Osteocyte (in vitro differentiated cells): ENCODE measurements at regions not wholly inside any gene's neighbourhood (a gene's known extent, or its start where the extent isn't known, plus 50 kb on each side); places are given as distances from the start of the nearest gene placed in this dataset.

Experiments
- DNase-seq: peaks from one replicate; pipeline ENCODE4 v3.0.0; 2021; ENCODE audit warnings: mixed read lengths; ENCODE audit not compliant: unreplicated experiment; ENCODE audit errors: extremely low spot score
- H3K27ac Mint-ChIP-seq: one replicate; pipeline ENCODE4 v1.8.0; 2021; ENCODE audit warnings: mild to moderate bottlenecking, mixed read lengths; ENCODE audit not compliant: unreplicated experiment
- H3K27me3 Mint-ChIP-seq: one replicate; pipeline ENCODE4 v1.8.0; 2021; ENCODE audit warnings: mixed read lengths; ENCODE audit not compliant: unreplicated experiment
- H3K36me3 Mint-ChIP-seq: one replicate; pipeline ENCODE4 v1.8.0; 2021; ENCODE audit warnings: mixed read lengths; ENCODE audit not compliant: unreplicated experiment
- H3K4me1 Mint-ChIP-seq: one replicate; pipeline ENCODE4 v1.8.0; 2021; ENCODE audit warnings: mixed read lengths; ENCODE audit not compliant: unreplicated experiment
- H3K4me3 Mint-ChIP-seq: one replicate; pipeline ENCODE4 v1.8.0; 2021; ENCODE audit warnings: mild to moderate bottlenecking, moderate library complexity, mixed read lengths; ENCODE audit not compliant: unreplicated experiment
- H3K9me3 Mint-ChIP-seq: one replicate; pipeline ENCODE4 v1.8.0; 2021; ENCODE audit warnings: mixed read lengths; ENCODE audit not compliant: unreplicated experiment
- TF ChIP-seq, protein P1 (sequence below): fragments of 200-600 bp; sonication (generic); IDR thresholded peaks from 2 replicates; pipeline ENCODE4 v1.5.0; 2021; ENCODE audit warnings: antibody characterized with exemption, mild to moderate bottlenecking, moderate library complexity

DNA sequence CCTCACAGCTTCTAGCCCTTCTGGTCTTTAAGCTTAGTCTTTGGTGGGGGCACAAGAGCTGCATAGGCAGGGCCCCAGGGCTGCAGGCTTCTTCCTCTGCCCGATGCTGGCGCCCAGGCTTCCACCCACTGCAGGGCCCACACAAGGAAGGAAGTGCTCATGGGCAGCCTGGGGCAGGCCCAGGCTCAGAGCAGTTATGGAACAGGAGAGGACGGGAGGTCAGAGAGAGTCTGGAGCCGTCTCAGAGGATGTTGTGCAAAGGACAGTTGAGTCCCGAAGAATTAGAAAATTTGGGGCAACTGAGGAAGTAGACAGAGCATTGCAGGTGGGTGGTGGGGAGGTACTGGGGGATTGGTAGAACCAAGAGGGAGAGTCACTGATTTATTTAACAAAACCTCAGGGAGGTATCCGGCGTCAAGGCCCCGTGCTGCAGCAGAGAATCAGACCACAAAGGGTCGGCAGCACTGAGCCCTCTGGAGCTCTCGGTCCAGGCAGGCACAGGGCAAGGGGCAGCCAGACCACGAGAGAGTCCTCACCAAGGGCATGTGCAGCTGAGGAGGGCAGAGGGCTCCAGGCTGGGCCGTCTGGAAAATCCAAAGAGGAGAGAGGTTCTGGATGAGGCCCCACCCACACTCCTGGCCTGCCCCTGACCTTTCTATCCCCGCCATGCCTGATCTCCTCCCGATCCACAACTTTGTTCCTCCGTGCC lies 110.8 kb upstream of the GLI2 start:
- H3K36me3 Mint-ChIP-seq = no peaks in the 10 kb centered on the region
- H3K4me3 Mint-ChIP-seq = no peak overlapping the region
- no peaks in the 10 kb centered on the region for H3K4me1 Mint-ChIP-seq
- TF ChIP-seq, protein P1, sequence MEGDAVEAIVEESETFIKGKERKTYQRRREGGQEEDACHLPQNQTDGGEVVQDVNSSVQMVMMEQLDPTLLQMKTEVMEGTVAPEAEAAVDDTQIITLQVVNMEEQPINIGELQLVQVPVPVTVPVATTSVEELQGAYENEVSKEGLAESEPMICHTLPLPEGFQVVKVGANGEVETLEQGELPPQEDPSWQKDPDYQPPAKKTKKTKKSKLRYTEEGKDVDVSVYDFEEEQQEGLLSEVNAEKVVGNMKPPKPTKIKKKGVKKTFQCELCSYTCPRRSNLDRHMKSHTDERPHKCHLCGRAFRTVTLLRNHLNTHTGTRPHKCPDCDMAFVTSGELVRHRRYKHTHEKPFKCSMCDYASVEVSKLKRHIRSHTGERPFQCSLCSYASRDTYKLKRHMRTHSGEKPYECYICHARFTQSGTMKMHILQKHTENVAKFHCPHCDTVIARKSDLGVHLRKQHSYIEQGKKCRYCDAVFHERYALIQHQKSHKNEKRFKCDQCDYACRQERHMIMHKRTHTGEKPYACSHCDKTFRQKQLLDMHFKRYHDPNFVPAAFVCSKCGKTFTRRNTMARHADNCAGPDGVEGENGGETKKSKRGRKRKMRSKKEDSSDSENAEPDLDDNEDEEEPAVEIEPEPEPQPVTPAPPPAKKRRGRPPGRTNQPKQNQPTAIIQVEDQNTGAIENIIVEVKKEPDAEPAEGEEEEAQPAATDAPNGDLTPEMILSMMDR = no peak
- peaks cover 21% of the 10 kb centered on the region for H3K9me3 Mint-ChIP-seq
- no peak overlapping the region for H3K27ac Mint-ChIP-seq
- H3K27me3 Mint-ChIP-seq = peaks cover 39% of the 10 kb centered on the region
- no peak for DNase-seq

DNA sequence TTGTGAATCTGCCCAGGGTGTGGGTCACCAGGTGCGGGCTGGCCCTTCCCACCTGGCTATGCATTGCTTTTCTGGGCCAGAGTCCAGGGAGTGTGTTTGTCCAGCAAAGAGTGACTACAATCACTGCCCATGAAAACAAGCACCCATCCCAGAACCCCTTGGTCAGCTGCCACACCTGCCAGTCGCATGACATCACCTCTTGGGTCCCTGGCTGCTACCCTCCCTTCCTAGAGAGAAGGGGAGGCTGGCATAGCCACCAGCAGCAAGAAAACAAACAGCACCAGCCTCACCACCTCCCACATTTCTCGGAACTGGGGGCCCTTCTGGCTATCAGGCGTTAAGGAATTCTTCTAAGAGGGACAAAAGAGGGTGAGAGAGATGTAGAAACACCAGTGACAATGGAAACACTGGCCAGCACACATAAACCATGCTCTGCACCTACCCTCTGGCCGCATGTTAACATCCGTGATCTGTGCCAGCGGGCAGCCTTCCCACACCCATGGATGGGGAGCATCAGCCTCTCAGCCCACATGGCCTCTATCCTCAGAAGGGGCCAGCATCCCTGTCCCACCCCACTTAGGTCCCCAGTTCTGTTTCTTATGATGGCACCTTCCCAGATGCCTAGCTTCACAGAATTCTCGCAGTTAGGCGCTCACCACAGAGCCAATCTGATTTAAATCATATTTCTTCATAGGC lies 109.7 kb upstream of the GLI2 start:
- H3K27ac Mint-ChIP-seq = no peak overlapping the region
- peaks cover 42% of the 10 kb centered on the region for H3K27me3 Mint-ChIP-seq
- no peaks in the 10 kb centered on the region for H3K4me1 Mint-ChIP-seq
- no peaks in the 10 kb centered on the region for H3K36me3 Mint-ChIP-seq
- TF ChIP-seq, protein P1 = no peak
- H3K9me3 Mint-ChIP-seq = peaks cover 21% of the 10 kb centered on the region
- DNase-seq = no peak
- H3K4me3 Mint-ChIP-seq = no peak overlapping the region

DNA sequence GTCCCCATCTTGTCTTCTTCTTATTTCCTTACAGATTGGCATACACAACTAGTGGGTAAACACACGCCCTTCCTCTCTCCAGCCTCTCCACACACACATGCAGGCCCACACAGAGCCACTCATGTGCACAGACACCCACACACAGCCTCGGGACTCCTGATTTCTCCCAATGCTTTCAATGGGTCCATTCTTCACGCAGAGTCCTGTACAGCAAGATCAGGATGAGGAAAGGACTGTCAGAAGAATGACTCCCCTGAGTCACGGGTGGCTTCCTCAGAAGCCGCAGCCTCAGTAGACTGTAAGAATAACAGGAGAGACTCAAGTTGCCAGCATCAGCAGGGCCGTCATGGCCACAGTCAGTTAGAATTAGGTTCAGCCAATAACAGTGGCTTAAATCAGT lies 109.1 kb upstream of the GLI2 start:
- Mint-ChIP-seq H3K4me1 (no peaks in the 10 kb centered on the region), H3K27me3 (peaks cover 42% of the 10 kb centered on the region), H3K36me3 (no peaks in the 10 kb centered on the region), H3K4me3 (no peak overlapping the region), H3K9me3 (peaks cover 16% of the 10 kb centered on the region), H3K27ac (no peak overlapping the region)
- DNase-seq = no peak
- TF ChIP-seq, protein P1 = no peak

DNA sequence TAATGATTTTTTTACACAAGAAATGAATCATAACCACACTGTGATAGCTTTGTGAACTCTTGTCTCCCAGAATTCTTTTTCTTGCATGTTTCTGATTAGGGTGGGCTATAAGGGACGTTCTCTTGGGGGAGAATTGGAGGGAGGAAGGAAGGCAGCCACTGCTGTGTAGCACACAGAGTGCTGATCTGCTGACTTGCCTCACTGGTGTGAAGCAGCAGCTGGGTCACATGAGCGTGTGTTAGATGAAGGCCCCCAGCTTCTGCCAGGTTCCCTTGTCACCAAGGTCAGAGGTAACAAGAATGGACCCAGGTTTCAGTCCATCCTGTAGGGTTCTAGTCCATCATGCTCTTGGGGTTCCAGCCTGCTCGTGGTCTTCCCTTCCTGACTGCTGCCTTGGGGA lies 107.4 kb upstream of the GLI2 start:
- H3K4me3 Mint-ChIP-seq = no peak overlapping the region
- H3K36me3 Mint-ChIP-seq = no peaks in the 10 kb centered on the region
- no peak overlapping the region for H3K27ac Mint-ChIP-seq
- H3K9me3 Mint-ChIP-seq = peaks cover 5% of the 10 kb centered on the region
- TF ChIP-seq, protein P1 = no peak
- DNase-seq = no peak
- H3K27me3 Mint-ChIP-seq = peaks cover 53% of the 10 kb centered on the region
- no peaks in the 10 kb centered on the region for H3K4me1 Mint-ChIP-seq

DNA sequence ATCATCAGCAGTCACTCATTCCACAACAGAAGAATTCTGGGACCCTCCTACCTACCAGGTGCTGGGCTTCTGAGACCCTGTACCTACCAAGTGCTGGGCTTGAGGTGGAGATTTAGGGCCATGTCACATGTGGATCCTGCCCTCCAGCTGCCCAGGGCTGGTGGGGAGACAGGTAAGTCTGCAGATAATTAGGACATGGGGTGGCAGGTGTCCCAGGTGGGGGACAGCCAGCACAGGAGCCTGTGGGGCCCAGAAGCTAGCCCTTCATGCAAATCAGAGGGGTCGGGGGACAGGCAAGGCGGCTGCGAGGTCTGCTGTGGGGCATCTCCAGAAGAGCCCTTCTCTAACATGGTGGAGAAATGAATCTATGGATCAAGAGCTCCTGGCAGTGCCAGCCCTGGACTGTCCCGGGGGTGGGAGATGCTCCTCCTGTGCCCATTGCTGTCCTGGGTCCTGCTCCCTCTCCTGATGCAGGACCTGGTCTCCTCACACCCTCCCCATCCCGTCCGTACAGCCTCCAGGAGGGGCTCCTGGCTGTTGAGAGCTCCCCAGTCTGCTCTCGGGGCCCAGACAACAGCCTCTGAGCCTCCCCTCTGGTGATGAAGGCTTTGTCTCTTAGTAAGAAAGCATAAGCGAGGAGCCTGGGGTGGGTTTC lies 106.3 kb upstream of the GLI2 start:
- H3K27me3 Mint-ChIP-seq = peaks cover 61% of the 10 kb centered on the region
- TF ChIP-seq, protein P1 = no peak
- no peaks in the 10 kb centered on the region for H3K36me3 Mint-ChIP-seq
- DNase-seq = no peak
- H3K27ac Mint-ChIP-seq = no peak overlapping the region
- H3K4me1 Mint-ChIP-seq = no peaks in the 10 kb centered on the region
- H3K4me3 Mint-ChIP-seq = no peak overlapping the region
- H3K9me3 Mint-ChIP-seq = peaks cover 5% of the 10 kb centered on the region
